SK-N-MC (cell line): ENCODE measurements at regions not wholly inside any gene's neighbourhood (a gene's known extent, or its start where the extent isn't known, plus 50 kb on each side); places are given as distances from the start of the nearest gene placed in this dataset.

Source experiments
- EZH2 ChIP-seq: fragments of 200-600 bp; sonication (generic); IDR thresholded peaks from one replicate; pipeline ENCODE4 v1.6.1; 2017; ENCODE audit warnings: antibody characterized with exemption
- FOXP2 ChIP-seq: optimal IDR thresholded peaks from 2 replicates; pipeline ENCODE3; 2011; ENCODE audit warnings: mild to moderate bottlenecking, moderate library complexity; ENCODE audit not compliant: insufficient read depth; ENCODE audit errors: extremely low read length, control extremely low read depth
- POLR2AphosphoS5 ChIP-seq: IDR thresholded peaks from 2 replicates; pipeline ENCODE4 v1.6.1; 2012; ENCODE audit warnings: mild to moderate bottlenecking, low read depth, low read length, borderline replicate concordance

DNA sequence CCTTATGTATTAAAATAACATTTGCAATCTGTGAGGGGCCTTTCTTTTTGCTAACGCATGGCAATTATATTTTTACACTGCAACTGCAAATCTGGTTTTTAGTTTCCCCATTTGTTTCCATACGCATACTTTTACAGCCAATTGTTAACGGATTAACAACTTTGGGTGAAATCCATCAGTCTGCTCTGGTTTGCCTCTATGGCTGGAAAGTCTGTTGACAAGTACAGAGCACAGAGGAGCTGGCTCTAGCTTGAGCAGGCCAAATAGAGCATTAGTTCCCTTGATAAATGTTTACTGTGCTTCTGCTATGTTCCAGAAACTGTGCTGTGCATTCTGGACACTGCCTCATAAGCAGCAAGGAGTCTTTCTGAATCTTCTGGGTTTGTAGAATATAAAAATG is 400.4 kb upstream of the KIF2A start:
- TF ChIP-seq POLR2AphosphoS5: no peak
- no peak for TF ChIP-seq EZH2
- no peak for TF ChIP-seq FOXP2
